ENCODE measurements at regions not wholly inside any gene's neighbourhood (a gene's known extent, or its start where the extent isn't known, plus 50 kb on each side); places are given as distances from the start of the nearest gene placed in this dataset.

DNA sequence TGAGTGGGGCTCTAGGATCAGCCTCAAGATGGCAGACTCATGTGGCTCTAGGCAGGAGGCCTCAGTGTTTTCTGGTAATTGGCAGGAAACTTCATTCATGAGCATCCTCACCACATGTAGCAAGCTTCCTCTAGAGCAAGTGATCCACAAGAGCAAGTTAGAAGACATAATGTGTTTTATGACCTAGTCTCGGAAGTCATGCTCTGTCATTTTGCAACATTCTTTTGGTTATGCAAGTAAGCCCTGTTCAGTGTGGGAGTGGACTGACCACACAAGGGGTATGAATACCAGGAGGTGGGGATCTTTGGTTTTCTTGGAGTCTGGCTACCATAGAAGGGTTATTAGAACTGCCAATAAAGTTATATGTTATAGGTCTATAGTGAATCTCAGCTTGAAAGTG, 66.8 kb upstream of the STK39 start:
- H3K4me3 ChIP-seq (ENCODE audit: low read depth, low read length): no peak overlapping the region
- no peak for DNase-seq (ENCODE audit: low read depth, low spot score)
- POLR2A ChIA-PET: no interaction called here
- TF ChIP-seq, protein P1, sequence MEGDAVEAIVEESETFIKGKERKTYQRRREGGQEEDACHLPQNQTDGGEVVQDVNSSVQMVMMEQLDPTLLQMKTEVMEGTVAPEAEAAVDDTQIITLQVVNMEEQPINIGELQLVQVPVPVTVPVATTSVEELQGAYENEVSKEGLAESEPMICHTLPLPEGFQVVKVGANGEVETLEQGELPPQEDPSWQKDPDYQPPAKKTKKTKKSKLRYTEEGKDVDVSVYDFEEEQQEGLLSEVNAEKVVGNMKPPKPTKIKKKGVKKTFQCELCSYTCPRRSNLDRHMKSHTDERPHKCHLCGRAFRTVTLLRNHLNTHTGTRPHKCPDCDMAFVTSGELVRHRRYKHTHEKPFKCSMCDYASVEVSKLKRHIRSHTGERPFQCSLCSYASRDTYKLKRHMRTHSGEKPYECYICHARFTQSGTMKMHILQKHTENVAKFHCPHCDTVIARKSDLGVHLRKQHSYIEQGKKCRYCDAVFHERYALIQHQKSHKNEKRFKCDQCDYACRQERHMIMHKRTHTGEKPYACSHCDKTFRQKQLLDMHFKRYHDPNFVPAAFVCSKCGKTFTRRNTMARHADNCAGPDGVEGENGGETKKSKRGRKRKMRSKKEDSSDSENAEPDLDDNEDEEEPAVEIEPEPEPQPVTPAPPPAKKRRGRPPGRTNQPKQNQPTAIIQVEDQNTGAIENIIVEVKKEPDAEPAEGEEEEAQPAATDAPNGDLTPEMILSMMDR (IDR thresholded peaks at IDR 0.05; ENCODE audit: insufficient read depth, low read length, missing control alignments): no peak
- CTCF ChIA-PET: interaction anchor here (1.1 kb wide), 1 partner anchor 9 kb away, joined by 3 read pairs; no protein-coding TSS in a partner anchor

DNA sequence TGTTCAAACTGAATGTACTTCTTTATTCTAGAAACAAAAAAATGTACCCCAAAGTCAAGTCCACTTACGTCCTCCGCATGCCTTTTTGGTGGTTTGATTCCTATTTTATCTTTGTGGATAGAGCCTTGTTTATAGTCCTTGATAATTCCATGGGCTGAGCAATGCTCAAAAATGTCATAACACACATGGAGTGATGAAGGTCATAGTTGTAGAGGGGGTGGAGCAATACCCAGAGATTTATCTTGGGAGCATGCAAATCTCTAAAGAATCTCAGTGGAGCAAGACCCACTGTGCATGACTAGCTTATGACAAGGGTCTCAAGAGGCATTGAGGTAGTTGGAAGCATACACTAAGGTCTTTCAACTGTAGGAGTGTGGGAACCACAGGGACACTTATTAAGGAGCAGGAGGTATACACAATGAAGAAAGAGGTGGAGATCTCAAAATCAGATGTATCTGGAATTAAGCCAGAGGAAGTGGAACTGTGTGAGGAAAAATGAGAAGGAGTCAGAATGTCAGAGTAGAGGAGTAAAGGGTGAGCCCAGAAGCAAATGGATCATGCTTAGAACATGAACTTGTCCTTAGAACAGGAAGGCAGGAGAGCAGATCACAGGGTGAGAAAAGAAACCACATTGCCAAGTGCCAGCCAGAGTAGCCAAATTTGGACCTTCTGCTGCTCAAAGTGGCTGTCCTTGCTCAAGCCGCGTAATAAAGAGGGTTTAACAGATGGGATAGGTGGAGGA, 68.1 kb upstream of the STK39 start:
- no peak for DNase-seq (ENCODE audit: low read depth, low spot score)
- CTCF ChIA-PET: no interaction called here
- POLR2A ChIA-PET: no interaction called here
- TF ChIP-seq, protein P1 (IDR thresholded peaks at IDR 0.05; ENCODE audit: insufficient read depth, low read length, missing control alignments): no peak
- H3K4me3 ChIP-seq (ENCODE audit: low read depth, low read length): no peak overlapping the region

DNA sequence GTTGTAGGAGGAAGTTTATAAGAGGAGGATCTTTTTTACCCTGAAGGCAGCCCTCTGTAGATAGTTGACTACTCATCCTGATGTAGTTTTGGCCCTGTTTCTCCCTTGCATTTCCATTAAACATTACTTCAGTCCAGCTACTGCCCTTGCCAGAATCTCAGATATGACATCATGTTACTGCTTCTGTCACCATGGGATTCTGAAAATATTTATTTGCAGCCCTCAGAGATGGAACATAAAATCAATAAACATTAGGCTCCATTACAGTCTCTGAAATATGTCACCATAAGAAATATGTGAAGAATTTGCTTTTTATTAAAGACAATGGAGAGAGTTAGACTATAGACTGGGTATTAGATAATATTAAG, 68.7 kb upstream of the STK39 start:
- TF ChIP-seq, protein P1 (IDR thresholded peaks at IDR 0.05; ENCODE audit: insufficient read depth, low read length, missing control alignments): no peak
- ChIA-PET POLR2A (no interaction called here), CTCF (no interaction called here)
- no peak overlapping the region for H3K4me3 ChIP-seq (ENCODE audit: low read depth, low read length)
- no peak for DNase-seq (ENCODE audit: low read depth, low spot score)

DNA sequence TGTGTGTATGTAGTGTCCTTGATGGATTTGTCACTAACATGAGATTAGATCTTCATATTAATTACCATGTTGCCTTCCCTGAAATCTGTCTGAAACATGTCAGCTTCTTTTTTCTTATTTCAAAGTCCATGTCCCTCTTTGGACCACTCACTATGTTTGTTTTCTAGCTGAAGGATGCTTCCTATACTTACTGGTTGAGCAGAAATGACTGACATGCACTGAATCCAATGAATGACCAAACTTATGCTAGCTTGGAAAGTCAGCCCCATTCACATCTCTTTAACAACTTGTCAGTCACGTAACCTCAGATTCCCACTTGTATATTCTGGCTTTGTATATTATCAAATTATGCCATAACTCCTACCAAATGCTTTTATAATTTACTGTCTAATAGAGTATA, 69.9 kb upstream of the STK39 start:
- POLR2A ChIA-PET: no interaction called here
- no peak for DNase-seq (ENCODE audit: low read depth, low spot score)
- CTCF ChIA-PET: no interaction called here
- TF ChIP-seq, protein P1 (IDR thresholded peaks at IDR 0.05; ENCODE audit: insufficient read depth, low read length, missing control alignments): no peak
- no peak overlapping the region for H3K4me3 ChIP-seq (ENCODE audit: low read depth, low read length)

DNA sequence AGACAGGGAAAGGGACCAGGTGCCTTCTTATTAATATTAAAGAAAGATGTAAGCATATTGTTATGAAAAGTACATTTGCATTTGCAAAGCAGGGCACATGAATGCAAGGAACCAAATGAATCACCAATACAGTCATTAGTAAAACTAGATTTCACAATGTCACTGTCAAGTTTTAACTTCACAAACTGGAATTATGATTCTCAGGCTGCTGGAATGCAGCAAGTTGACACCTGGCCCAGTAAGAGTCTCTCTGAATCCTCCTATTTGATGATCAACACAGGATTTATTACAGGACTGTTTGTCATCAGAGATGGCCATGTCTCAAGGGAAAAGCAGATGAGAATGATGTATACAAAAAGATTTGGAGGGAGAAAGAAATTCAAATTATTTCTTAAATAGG, 72.9 kb upstream of the STK39 start:
- POLR2A ChIA-PET: no interaction called here
- CTCF ChIA-PET: no interaction called here
- no peak overlapping the region for H3K4me3 ChIP-seq (ENCODE audit: low read depth, low read length)
- no peak for DNase-seq (ENCODE audit: low read depth, low spot score)
- TF ChIP-seq, protein P1 (IDR thresholded peaks at IDR 0.05; ENCODE audit: insufficient read depth, low read length, missing control alignments): no peak

DNA sequence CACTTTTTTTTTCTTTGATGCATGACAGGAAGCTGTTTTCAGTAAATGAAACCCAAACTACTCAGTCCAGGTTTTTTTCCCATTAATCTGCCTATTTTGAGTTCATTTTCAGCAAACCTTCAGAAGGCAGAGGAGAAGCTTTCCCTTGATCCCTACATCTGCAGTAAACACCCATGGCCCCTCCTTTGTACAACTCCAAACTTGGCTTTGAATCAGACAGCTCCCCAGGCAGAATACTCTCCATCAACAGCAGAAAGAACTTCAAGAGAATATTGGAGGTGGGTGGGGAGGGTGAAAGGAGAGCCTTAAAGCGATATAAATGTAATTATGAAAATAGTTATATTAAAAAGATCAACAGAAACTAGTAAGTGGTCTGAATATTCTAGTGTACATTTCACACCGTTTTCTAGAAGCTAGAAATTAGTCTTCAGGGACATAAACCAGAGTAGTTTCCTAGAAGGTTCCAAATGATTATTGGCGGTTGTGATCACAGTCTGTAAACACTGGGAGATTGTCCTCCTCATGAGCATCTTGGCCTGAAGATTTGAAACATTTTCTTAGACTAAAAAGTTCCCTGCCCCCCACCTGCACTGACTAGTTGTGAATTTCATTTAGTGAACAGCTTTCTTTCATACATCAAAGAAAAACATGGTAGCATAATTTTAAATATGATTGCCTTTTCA, 75.1 kb upstream of the STK39 start:
- ChIA-PET CTCF (interaction anchor here (0.6 kb wide), 1 partner anchor 24 kb away, joined by 4 read pairs; no protein-coding TSS in a partner anchor), POLR2A (no interaction called here)
- no peak overlapping the region for H3K4me3 ChIP-seq (ENCODE audit: low read depth, low read length)
- TF ChIP-seq, protein P1 (IDR thresholded peaks at IDR 0.05; ENCODE audit: insufficient read depth, low read length, missing control alignments): no peak
- DNase-seq (ENCODE audit: low read depth, low spot score): no peak

Measured in AG04449 (cell line).